PC-9 (cell line): ENCODE measurements at regions not wholly inside any gene's neighbourhood (a gene's known extent, or its start where the extent isn't known, plus 50 kb on each side); places are given as distances from the start of the nearest gene placed in this dataset.

Source experiments
- BruUV-seq: library from RNA; stranded (reverse); fragments of 400-500 nt; replicated peaks from 2 replicates; lab custom pipeline; 2021; lab: Mats Ljungman, UMichigan
- CTCF ChIA-PET: fragments of 300-600 bp; sonication (Branson Sonifier 250); formaldehyde crosslinking; loops from one replicate; lab custom pipeline; 2022; ENCODE audit warnings: antibody characterized with exemption; lab: Charles Lee
- POLR2A ChIA-PET: fragments of 300-600 bp; sonication (Branson Sonifier 250); formaldehyde crosslinking; loops from one replicate; lab custom pipeline; 2022; ENCODE audit warnings: antibody characterized with exemption; ENCODE audit not compliant: unreplicated experiment; lab: Charles Lee
- DNase-seq, 2 experiments: peaks; one replicate each; pipeline versions ENCODE4 v3.0.0 to v3.0.0-alpha.2; 2015 to 2022; ENCODE audit warnings: mixed read lengths in 1 of 2
- H2AFZ ChIP-seq: fragments of 200-600 bp; sonication (generic); 2 replicates; pipeline ENCODE4 v1.8.1; 2017; ENCODE audit warnings: antibody characterized with exemption
- H3F3A ChIP-seq: fragments of 200-600 bp; sonication (generic); 2 replicates; pipeline ENCODE4 v1.8.1; 2017; ENCODE audit warnings: antibody characterized with exemption, mild to moderate bottlenecking, low read depth; ENCODE audit not compliant: insufficient read depth
- H3K27ac ChIP-seq: fragments of 200-600 bp; sonication (generic); 2 replicates; pipeline ENCODE4 v1.6.1; 2016; ENCODE audit warnings: mixed run types
- H3K27me3 ChIP-seq: fragments of 200-600 bp; sonication (generic); 2 replicates; pipeline ENCODE4 v1.6.1; 2016; ENCODE audit warnings: low read depth, mixed run types; ENCODE audit not compliant: insufficient read depth
- H3K36me3 ChIP-seq: fragments of 200-600 bp; sonication (generic); 2 replicates; pipeline ENCODE4 v1.6.1; 2016; ENCODE audit warnings: low read depth, mixed run types
- H3K4me1 ChIP-seq: fragments of 200-600 bp; sonication (generic); replicated peaks from 2 replicates; pipeline ENCODE4 v1.6.1; 2016; ENCODE audit warnings: mixed run types; ENCODE audit not compliant: insufficient read depth
- H3K4me2 ChIP-seq: fragments of 200-600 bp; sonication (generic); 2 replicates; pipeline ENCODE4 v1.6.1; 2017; ENCODE audit warnings: mixed run types
- H3K4me3 ChIP-seq: fragments of 200-600 bp; sonication (generic); 2 replicates; pipeline ENCODE4 v1.6.1; 2016; ENCODE audit warnings: mixed run types
- H3K79me2 ChIP-seq: fragments of 200-600 bp; sonication (generic); 2 replicates; pipeline ENCODE4 v1.6.1; 2017; ENCODE audit warnings: low read depth, mixed run types
- H3K9me2 ChIP-seq: fragments of 200-600 bp; sonication (generic); 2 replicates; pipeline ENCODE4 v1.8.1; 2017; ENCODE audit warnings: mild to moderate bottlenecking; ENCODE audit not compliant: insufficient read depth
- H3K9me3 ChIP-seq: fragments of 200-600 bp; sonication (generic); 2 replicates; pipeline ENCODE4 v1.8.1; 2016; ENCODE audit warnings: low read depth; ENCODE audit not compliant: insufficient read depth
- H4K20me1 ChIP-seq: fragments of 200-600 bp; sonication (generic); 2 replicates; pipeline ENCODE4 v1.8.1; 2017; ENCODE audit not compliant: insufficient read depth
- EZH2 ChIP-seq: fragments of 200-600 bp; sonication (generic); IDR thresholded peaks from 2 replicates; pipeline ENCODE4 v1.8.0; 2017; ENCODE audit warnings: antibody characterized with exemption, low read depth
- intact Hi-C: fragments of 100-400 bp; cut with micrococcal nuclease; formaldehyde crosslinking; loops from one replicate; pipeline ENCODE4 v1.10.0; 2022; ENCODE audit not compliant: unreplicated experiment
- TF ChIP-seq, protein P1 (sequence below): fragments of 200-600 bp; sonication (generic); conservative IDR thresholded peaks from 2 replicates; pipeline ENCODE4 v1.6.1; 2017; ENCODE audit warnings: mixed run types, antibody characterized with exemption, mild to moderate bottlenecking, moderate library complexity

DNA sequence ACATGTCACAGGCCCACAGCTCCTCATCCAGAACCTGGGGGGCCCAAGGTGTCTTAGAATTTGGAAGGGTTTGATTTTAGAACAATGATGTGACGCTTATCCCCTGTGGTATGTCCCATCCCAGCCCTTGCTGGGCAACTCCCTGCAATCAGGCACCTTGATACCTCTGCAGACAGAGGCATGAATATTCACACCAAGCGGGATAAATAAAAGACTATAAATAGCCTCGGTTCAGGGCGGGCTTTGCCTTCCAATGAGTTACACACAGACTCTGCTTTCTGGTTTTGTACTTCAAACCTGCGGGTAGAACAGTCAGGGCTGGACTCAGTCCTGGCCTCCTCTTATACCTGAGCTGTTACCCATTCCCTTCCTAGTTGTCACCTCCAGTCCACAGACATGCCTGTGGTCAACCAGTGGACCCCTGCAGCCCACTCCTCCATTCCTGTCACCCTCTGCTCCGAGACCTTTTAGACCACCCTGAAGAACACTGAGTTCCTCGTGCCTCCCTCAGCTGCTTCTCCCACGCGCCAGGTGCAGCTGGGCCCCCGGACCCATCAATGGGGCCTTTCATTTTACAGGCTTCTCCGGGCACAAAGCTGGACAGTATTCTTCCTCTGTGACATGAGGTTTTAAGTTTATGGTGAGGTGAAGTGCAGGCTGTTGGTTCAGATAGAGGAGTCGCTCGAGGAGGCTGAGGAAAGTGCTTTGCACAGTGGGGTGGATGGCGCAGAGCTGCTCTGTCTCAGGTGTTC is 120.1 kb upstream of the TNR start:
- POLR2A ChIA-PET = no interaction called here
- TF ChIP-seq, protein P1, sequence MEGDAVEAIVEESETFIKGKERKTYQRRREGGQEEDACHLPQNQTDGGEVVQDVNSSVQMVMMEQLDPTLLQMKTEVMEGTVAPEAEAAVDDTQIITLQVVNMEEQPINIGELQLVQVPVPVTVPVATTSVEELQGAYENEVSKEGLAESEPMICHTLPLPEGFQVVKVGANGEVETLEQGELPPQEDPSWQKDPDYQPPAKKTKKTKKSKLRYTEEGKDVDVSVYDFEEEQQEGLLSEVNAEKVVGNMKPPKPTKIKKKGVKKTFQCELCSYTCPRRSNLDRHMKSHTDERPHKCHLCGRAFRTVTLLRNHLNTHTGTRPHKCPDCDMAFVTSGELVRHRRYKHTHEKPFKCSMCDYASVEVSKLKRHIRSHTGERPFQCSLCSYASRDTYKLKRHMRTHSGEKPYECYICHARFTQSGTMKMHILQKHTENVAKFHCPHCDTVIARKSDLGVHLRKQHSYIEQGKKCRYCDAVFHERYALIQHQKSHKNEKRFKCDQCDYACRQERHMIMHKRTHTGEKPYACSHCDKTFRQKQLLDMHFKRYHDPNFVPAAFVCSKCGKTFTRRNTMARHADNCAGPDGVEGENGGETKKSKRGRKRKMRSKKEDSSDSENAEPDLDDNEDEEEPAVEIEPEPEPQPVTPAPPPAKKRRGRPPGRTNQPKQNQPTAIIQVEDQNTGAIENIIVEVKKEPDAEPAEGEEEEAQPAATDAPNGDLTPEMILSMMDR = no peak
- no peak for TF ChIP-seq EZH2
- Histone ChIP-seq H3K36me3 (no peaks in the 10 kb centered on the region), H3K79me2 (no peaks in the 10 kb centered on the region), H4K20me1 (no peaks in the 10 kb centered on the region), H2AFZ (no peak overlapping the region), H3K4me2 (no peak overlapping the region), H3K27me3 (peaks cover 60% of the 10 kb centered on the region), H3K9me3 (no peaks in the 10 kb centered on the region), H3K4me3 (no peak overlapping the region), H3F3A (no peaks in the 10 kb centered on the region), H3K27ac (no peak overlapping the region), H3K4me1 (no peaks in the 10 kb centered on the region), H3K9me2 (no peaks in the 10 kb centered on the region)
- CTCF ChIA-PET = no interaction called here
- intact Hi-C loops = no loop called here
- no TSS peak for BruUV-seq
- no peak for DNase-seq

DNA sequence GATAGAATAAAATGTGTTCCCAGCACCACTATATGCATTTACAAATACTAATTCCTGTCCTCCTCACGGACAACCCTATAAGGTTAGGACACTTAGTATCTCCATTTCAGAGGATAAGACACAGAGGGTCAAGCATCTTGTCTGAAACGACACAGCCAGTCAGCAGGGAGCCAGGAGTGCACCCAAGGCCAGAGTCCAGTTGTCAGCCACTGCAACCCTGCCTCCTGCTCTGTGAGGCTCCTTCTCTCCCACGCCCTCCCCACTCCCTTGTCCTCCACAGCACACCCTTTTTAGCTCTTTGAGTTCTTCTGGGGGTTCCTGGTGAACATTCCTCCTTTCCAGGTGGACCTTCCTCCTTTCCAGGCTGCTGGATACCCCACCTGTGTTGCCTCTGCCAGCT is 119.0 kb upstream of the TNR start:
- no TSS peak for BruUV-seq
- no peak overlapping the region for H3K4me3 ChIP-seq
- H3K4me1 ChIP-seq = no peaks in the 10 kb centered on the region
- TF ChIP-seq, protein P1 = no peak
- no peak for TF ChIP-seq EZH2
- no peak overlapping the region for H2AFZ ChIP-seq
- H3K4me2 ChIP-seq = no peak overlapping the region
- no peaks in the 10 kb centered on the region for H4K20me1 ChIP-seq
- no peaks in the 10 kb centered on the region for H3K9me3 ChIP-seq
- no peaks in the 10 kb centered on the region for H3F3A ChIP-seq
- intact Hi-C loops = no loop called here
- no peak overlapping the region for H3K27ac ChIP-seq
- POLR2A ChIA-PET = no interaction called here
- H3K27me3 ChIP-seq = peaks cover 61% of the 10 kb centered on the region
- H3K36me3 ChIP-seq = no peaks in the 10 kb centered on the region
- DNase-seq = no peak
- CTCF ChIA-PET = no interaction called here
- H3K79me2 ChIP-seq = no peaks in the 10 kb centered on the region
- H3K9me2 ChIP-seq = no peaks in the 10 kb centered on the region

DNA sequence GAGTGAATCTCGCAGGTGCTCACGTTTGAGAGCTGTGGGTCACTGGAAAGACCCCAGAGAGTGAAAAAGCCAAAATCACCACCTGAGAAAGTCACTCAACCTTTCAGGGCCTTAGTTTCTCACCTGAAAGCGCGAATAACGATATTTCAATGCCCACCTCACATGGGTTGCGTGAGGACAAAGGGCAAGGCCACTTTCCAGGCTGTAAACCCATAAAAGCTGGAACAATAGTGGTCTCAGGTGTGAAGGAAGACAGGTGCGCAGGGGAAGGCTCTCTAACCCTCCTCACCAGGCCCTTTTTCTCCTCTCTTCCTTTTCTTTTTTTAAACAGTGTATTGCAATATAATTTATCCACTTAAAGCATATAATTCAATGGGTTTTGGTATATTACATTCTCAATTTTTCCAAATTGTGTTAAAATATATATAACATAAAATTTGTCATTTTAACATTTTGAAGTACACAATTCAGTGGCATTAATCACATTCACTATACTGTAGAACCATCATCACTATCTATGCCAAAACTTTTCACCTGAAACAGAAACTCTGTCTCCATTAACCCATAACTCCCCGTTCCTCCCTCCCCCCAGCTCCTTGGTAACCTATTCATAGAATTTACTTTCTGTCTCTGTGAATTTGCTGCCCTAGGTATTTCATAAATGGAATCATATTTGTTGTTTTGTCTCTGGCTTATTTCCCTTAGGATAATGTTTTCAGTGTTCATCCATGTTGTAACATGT is 118.4 kb upstream of the TNR start:
- no peak overlapping the region for H2AFZ ChIP-seq
- TF ChIP-seq, protein P1 = no peak
- TF ChIP-seq EZH2 = no peak
- no peak for DNase-seq
- H3K79me2 ChIP-seq = no peaks in the 10 kb centered on the region
- ChIA-PET POLR2A (no interaction called here), CTCF (no interaction called here)
- no peaks in the 10 kb centered on the region for H3K36me3 ChIP-seq
- intact Hi-C loops = no loop called here
- no peaks in the 10 kb centered on the region for H3K9me3 ChIP-seq
- no peaks in the 10 kb centered on the region for H3K9me2 ChIP-seq
- no peaks in the 10 kb centered on the region for H3F3A ChIP-seq
- no peaks in the 10 kb centered on the region for H4K20me1 ChIP-seq
- no peak overlapping the region for H3K27ac ChIP-seq
- H3K4me1 ChIP-seq = no peaks in the 10 kb centered on the region
- H3K4me3 ChIP-seq = no peak overlapping the region
- H3K4me2 ChIP-seq = no peak overlapping the region
- BruUV-seq = no TSS peak
- H3K27me3 ChIP-seq = peaks cover 64% of the 10 kb centered on the region
